ENCODE measurements at regions not wholly inside any gene's neighbourhood (a gene's known extent, or its start where the extent isn't known, plus 50 kb on each side); places are given as distances from the start of the nearest gene placed in this dataset.

GRCh38 chr3:146966124-146966523, 361.0 kb upstream of the PLSCR5 start:
- no peaks in the 10 kb centered on the region for H3K27me3 Mint-ChIP-seq (ENCODE audit: low read depth, unreplicated experiment)
- Histone ChIP-seq H2AFZ (ENCODE audit: low read depth, low read length) (no peak overlapping the region), H3K9ac (ENCODE audit: low read length) (no peak overlapping the region), H3K27ac (ENCODE audit: low read depth, low read length) (no peak overlapping the region), H3K36me3 (ENCODE audit: insufficient read depth, low read length) (no peaks in the 10 kb centered on the region), H4K20me1 (ENCODE audit: insufficient read depth, low read length) (no peaks in the 10 kb centered on the region), H3K9me3 (ENCODE audit: insufficient read depth, low read depth, low read length) (no peaks in the 10 kb centered on the region), H3K27me3 (ENCODE audit: insufficient read depth, low read length) (no peaks in the 10 kb centered on the region), H3K79me2 (ENCODE audit: insufficient read depth, low read length) (no peaks in the 10 kb centered on the region), H3K4me3 (ENCODE audit: insufficient read depth, low read depth, low read length) (no peak overlapping the region), H3K4me2 (ENCODE audit: low read length) (no peak overlapping the region), H3K4me1 (ENCODE audit: insufficient read depth, low read length) (peaks cover 18% of the 10 kb centered on the region)
- H3K4me1 Mint-ChIP-seq (ENCODE audit: low read depth, unreplicated experiment), result peaks cover 27% of the 10 kb centered on the region
- FAIRE-seq, result no peak
- no peak for DNase-seq (ENCODE audit: low read depth)
- TF ChIP-seq EZH2 (IDR thresholded peaks at IDR 0.05; ENCODE audit: insufficient read depth, low read length) (no peak), CTCF (IDR thresholded peaks at IDR 0.05; ENCODE audit: insufficient read depth, low read depth, low read length) (no peak)
- H3K27ac Mint-ChIP-seq (ENCODE audit: unreplicated experiment), result no peak overlapping the region
- H3K4me3 Mint-ChIP-seq (ENCODE audit: unreplicated experiment), result no peak overlapping the region
- H3K36me3 Mint-ChIP-seq (ENCODE audit: low read depth, unreplicated experiment), result no peaks in the 10 kb centered on the region
- H3K9me3 Mint-ChIP-seq (ENCODE audit: unreplicated experiment), result peaks cover 6% of the 10 kb centered on the region

GRCh38 chr3:146953511-146953981, 348.4 kb upstream of the PLSCR5 start:
- H3K4me3 ChIP-seq (ENCODE audit: insufficient read depth, low read depth, low read length), result peak overlapping the region; percentile 6
- peaks cover 9% of the 10 kb centered on the region for H3K4me1 ChIP-seq (ENCODE audit: insufficient read depth, low read length)
- H2AFZ ChIP-seq (ENCODE audit: low read depth, low read length), result peak overlapping the region; percentile 19
- peak overlapping the region; percentile 27 for H3K9ac ChIP-seq (ENCODE audit: low read length)
- no peaks in the 10 kb centered on the region for H3K9me3 ChIP-seq (ENCODE audit: insufficient read depth, low read depth, low read length)
- TF ChIP-seq CTCF (IDR thresholded peaks at IDR 0.05; ENCODE audit: insufficient read depth, low read depth, low read length) (no peak), EZH2 (IDR thresholded peaks at IDR 0.05; ENCODE audit: insufficient read depth, low read length) (no peak)
- Mint-ChIP-seq H3K4me1 (ENCODE audit: low read depth, unreplicated experiment) (no peaks in the 10 kb centered on the region), H3K27ac (ENCODE audit: unreplicated experiment) (no peak overlapping the region), H3K36me3 (ENCODE audit: low read depth, unreplicated experiment) (no peaks in the 10 kb centered on the region), H3K9me3 (ENCODE audit: unreplicated experiment) (no peaks in the 10 kb centered on the region), H3K4me3 (ENCODE audit: unreplicated experiment) (no peak overlapping the region), H3K27me3 (ENCODE audit: low read depth, unreplicated experiment) (no peaks in the 10 kb centered on the region)
- peak overlapping the region; percentile 46 for H3K27ac ChIP-seq (ENCODE audit: low read depth, low read length)
- peak overlapping the region; percentile 71 for H3K4me2 ChIP-seq (ENCODE audit: low read length)
- H4K20me1 ChIP-seq (ENCODE audit: insufficient read depth, low read length), result no peaks in the 10 kb centered on the region
- FAIRE-seq, result peak; percentile 85
- no peaks in the 10 kb centered on the region for H3K27me3 ChIP-seq (ENCODE audit: insufficient read depth, low read length)
- no peaks in the 10 kb centered on the region for H3K36me3 ChIP-seq (ENCODE audit: insufficient read depth, low read length)
- no peaks in the 10 kb centered on the region for H3K79me2 ChIP-seq (ENCODE audit: insufficient read depth, low read length)
- DNase-seq (ENCODE audit: low read depth), result peak; percentile 93

- Mint-ChIP-seq H3K9me3 (ENCODE audit: unreplicated experiment) (no peaks in the 10 kb centered on the region), H3K36me3 (ENCODE audit: low read depth, unreplicated experiment) (no peaks in the 10 kb centered on the region), H3K27ac (ENCODE audit: unreplicated experiment) (no peak overlapping the region), H3K4me3 (ENCODE audit: unreplicated experiment) (no peak overlapping the region), H3K27me3 (ENCODE audit: low read depth, unreplicated experiment) (no peaks in the 10 kb centered on the region), H3K4me1 (ENCODE audit: low read depth, unreplicated experiment) (no peaks in the 10 kb centered on the region)
- H3K4me1 ChIP-seq (ENCODE audit: insufficient read depth, low read length), result peaks cover 6% of the 10 kb centered on the region
- H3K79me2 ChIP-seq (ENCODE audit: insufficient read depth, low read length), result no peaks in the 10 kb centered on the region
- DNase-seq (ENCODE audit: low read depth) (no peak), FAIRE-seq (no peak)
- no peak overlapping the region for H3K27ac ChIP-seq (ENCODE audit: low read depth, low read length)
- no peak overlapping the region for H2AFZ ChIP-seq (ENCODE audit: low read depth, low read length)
- H3K4me3 ChIP-seq (ENCODE audit: insufficient read depth, low read depth, low read length), result no peak overlapping the region
- H3K9ac ChIP-seq (ENCODE audit: low read length), result no peak overlapping the region
- H4K20me1 ChIP-seq (ENCODE audit: insufficient read depth, low read length), result no peaks in the 10 kb centered on the region
- no peaks in the 10 kb centered on the region for H3K9me3 ChIP-seq (ENCODE audit: insufficient read depth, low read depth, low read length)
- TF ChIP-seq CTCF (IDR thresholded peaks at IDR 0.05; ENCODE audit: insufficient read depth, low read depth, low read length), result no peak
- TF ChIP-seq EZH2 (IDR thresholded peaks at IDR 0.05; ENCODE audit: insufficient read depth, low read length), result no peak
- no peaks in the 10 kb centered on the region for H3K27me3 ChIP-seq (ENCODE audit: insufficient read depth, low read length)
- no peak overlapping the region for H3K4me2 ChIP-seq (ENCODE audit: low read length)
- H3K36me3 ChIP-seq (ENCODE audit: insufficient read depth, low read length), result no peaks in the 10 kb centered on the region
These were observed 343.8 kb upstream of the PLSCR5 start for GRCh38 chr3:146948985-146949384.
